GM12878 (cell line): ENCODE measurements at regions not wholly inside any gene's neighbourhood (a gene's known extent, or its start where the extent isn't known, plus 50 kb on each side); places are given as distances from the start of the nearest gene placed in this dataset.

Experiments
- ATAC-seq: fragments of 200-7000 bp; cut with Tn5 transposase; 3 replicates; pipeline ENCODE4 v1.9.1; 2020; ENCODE audit warnings: mild to moderate bottlenecking, moderate library complexity
- BruUV-seq: library from RNA; stranded (reverse); fragments of 400-500 nt; replicated peaks from 2 replicates; lab custom pipeline; 2021; lab: Mats Ljungman, UMichigan
- CTCF ChIA-PET: fragments of 300-600 bp; sonication (Branson Sonifier 250); formaldehyde crosslinking; extraction: SDS; loops from one replicate; lab custom pipeline; 2021; ENCODE audit warnings: inconsistent platforms; lab: Yijun Ruan, JAX
- POLR2A ChIA-PET: fragments of 350-600 bp; formaldehyde crosslinking; extraction: SDS; loops from one replicate; lab custom pipeline; 2021; ENCODE audit warnings: inconsistent platforms; lab: Charles Lee
- RAD21 ChIA-PET: fragments of 300-600 bp; sonication (Branson Sonifier 250); formaldehyde crosslinking; loops from one replicate; lab custom pipeline; 2023; ENCODE audit warnings: antibody characterized with exemption; ENCODE audit not compliant: unreplicated experiment; lab: Charles Lee
- SMC1A ChIA-PET: fragments of 300-600 bp; sonication (Branson Sonifier 250); formaldehyde crosslinking; loops from one replicate; lab custom pipeline; 2023; ENCODE audit not compliant: unreplicated experiment, uncharacterized antibody; lab: Charles Lee
- DNase-seq: peaks from one replicate; pipeline ENCODE4 v3.0.0-alpha.2; 2011; ENCODE audit warnings: low read depth, low spot score
- FAIRE-seq: peaks from 3 replicates; lab custom pipeline; 2011; peaks lifted over from hg19 to GRCh38; lab: Jason Lieb, UNC
- H2AFZ ChIP-seq: 2 replicates; pipeline ENCODE4 v1.6.0; 2011; ENCODE audit warnings: low read depth, low read length, control low read depth; ENCODE audit not compliant: control insufficient read depth
- H3K27ac ChIP-seq: 2 replicates; pipeline ENCODE4 v1.5.1; 2011; ENCODE audit warnings: control low read depth; ENCODE audit not compliant: control insufficient read depth, insufficient read depth
- H3K27me3 ChIP-seq, 2 experiments: replicated peaks in 1 of 2; 2 replicates each; pipeline versions ENCODE4 v1.6.0 to v1.6.1; 2011; ENCODE audit warnings: low read length in 1 of 2; ENCODE audit not compliant: control insufficient read depth in 2 of 2, insufficient read depth in 2 of 2
- H3K36me3 ChIP-seq, 2 experiments: 2 replicates each; pipeline ENCODE4 v1.5.1; 2011; ENCODE audit warnings: low read length in 1 of 2; ENCODE audit not compliant: control insufficient read depth in 2 of 2, insufficient read depth in 2 of 2
- H3K4me1 ChIP-seq: 2 replicates; pipeline ENCODE4 v1.6.1; 2011; ENCODE audit warnings: mild to moderate bottlenecking, low read length, moderate library complexity, mixed read lengths; ENCODE audit not compliant: control insufficient read depth, insufficient read depth
- H3K4me2 ChIP-seq: 2 replicates; pipeline ENCODE4 v1.6.0; 2011; ENCODE audit warnings: control low read depth; ENCODE audit not compliant: control insufficient read depth, insufficient read depth
- H3K4me3 ChIP-seq: fragments of 200-600 bp; sonication (generic); 2 replicates; pipeline ENCODE4 v1.5.1; 2016
- H3K79me2 ChIP-seq: 2 replicates; pipeline ENCODE4 v1.6.0; 2011; ENCODE audit warnings: low read length; ENCODE audit not compliant: control insufficient read depth, insufficient read depth
- H3K9ac ChIP-seq: 2 replicates; pipeline ENCODE4 v1.8.0; 2011; ENCODE audit warnings: low read length, control low read depth, mixed read lengths; ENCODE audit not compliant: control insufficient read depth, insufficient read depth
- H3K9me3 ChIP-seq: replicated peaks from 3 replicates; pipeline ENCODE4 v1.5.1; 2011; ENCODE audit warnings: mild to moderate bottlenecking, low read length; ENCODE audit not compliant: control insufficient read depth, insufficient read depth
- H4K20me1 ChIP-seq: 2 replicates; pipeline ENCODE4 v1.6.0; 2011; ENCODE audit not compliant: control insufficient read depth, insufficient read depth
- EGR1 ChIP-seq, 2 experiments: IDR thresholded peaks; 1 replicate in 1 of 2; 2 replicates in 1 of 2; pipeline ENCODE4 v1.6.1; 2011 to 2012; ENCODE audit warnings: low read depth in 2 of 2, low read length in 2 of 2, borderline replicate concordance in 1 of 2, mild to moderate bottlenecking in 1 of 2, moderate library complexity in 1 of 2
- MLLT1 ChIP-seq: fragments of 450-650 bp; IDR thresholded peaks from 2 replicates; pipeline ENCODE4 v1.6.1; 2016; ENCODE audit warnings: mild to moderate bottlenecking
- MXI1 ChIP-seq: fragments of 150-350 bp; IDR thresholded peaks from 2 replicates; pipeline ENCODE4 v1.6.1; 2011; ENCODE audit warnings: low read depth, mild to moderate bottlenecking, inconsistent platforms, low read length, improper control_type of control experiment
- POLR2AphosphoS5 ChIP-seq: IDR thresholded peaks from 2 replicates; pipeline ENCODE4 v1.6.1; 2011; ENCODE audit warnings: mild to moderate bottlenecking, low read length, inconsistent platforms
- RUNX3 ChIP-seq: IDR thresholded peaks from 2 replicates; pipeline ENCODE4 v1.6.1; 2012; ENCODE audit warnings: low read length, inconsistent platforms
- SMAD1 ChIP-seq: fragments of 450-650 bp; IDR thresholded peaks from 2 replicates; pipeline ENCODE4 v1.6.1; 2018; ENCODE audit warnings: mild to moderate bottlenecking, low read depth; ENCODE audit not compliant: partially characterized antibody
- SMC3 ChIP-seq: IDR thresholded peaks from 2 replicates; pipeline ENCODE4 v1.6.1; 2011; ENCODE audit warnings: low read length, improper control_type of control experiment, borderline replicate concordance
- WGBS: methylation state at CpG from one replicate; pipeline ENCODE4 v1.1.6; 2016; ENCODE audit warnings: low lambda C conversion rate; ENCODE audit not compliant: insufficient replicate concordance, insufficient coverage; ENCODE audit errors: missing lambda C conversion rate; 5-methylcytosine and 5-hydroxymethylcytosine counted together
- in situ Hi-C: fragments of 300-500 bp; cut with MboI; formaldehyde crosslinking; loops from 9 replicates; pipeline ENCODE4 v1.14.3; 2018; ENCODE audit warnings: mixed read lengths
- intact Hi-C: fragments of 100-400 bp; cut with micrococcal nuclease; formaldehyde crosslinking; loops from one replicate; pipeline ENCODE4 v1.14.2; 2022; ENCODE audit not compliant: unreplicated experiment
- TF ChIP-seq, protein P1 (sequence below): fragments of 450-650 bp; IDR thresholded peaks from 2 replicates; pipeline ENCODE4 v1.6.1; 2017; ENCODE audit warnings: low read depth, mild to moderate bottlenecking, moderate library complexity

GRCh38 chr7:131109759-131110296 is 217.8 kb upstream of the MKLN1 start (continued):
- TF ChIP-seq EGR1 (IDR thresholded peaks at IDR 0.05; ENCODE audit: borderline replicate concordance in 1 of 2, low read depth in 2 of 2, low read length in 2 of 2) (peak in 1 of 2 experiments; percentile 42; a peak in 1 of 3 replicates), SMAD1 (no peak)

- 21% methylated on average over 12 of the region's 12 CpGs for WGBS
- Histone ChIP-seq H3K4me2 (peak overlapping the region; percentile 99), H3K9ac (peak overlapping the region; percentile 88), H3K79me2 (peaks cover 31% of the 10 kb centered on the region), H4K20me1 (no peaks in the 10 kb centered on the region), H3K27ac (peak overlapping the region; percentile 88), H2AFZ (peak overlapping the region; percentile 82), H3K27me3 (no peaks in the 10 kb centered on the region), H3K36me3 (no peaks in the 10 kb centered on the region), H3K4me3 (peak overlapping the region; percentile 90), H3K9me3 (no peaks in the 10 kb centered on the region), H3K4me1 (peaks cover 21% of the 10 kb centered on the region)
- TSS peak; percentile 72 for BruUV-seq
- in situ Hi-C loops (no loop called here), intact Hi-C loops (no loop called here)
- ChIA-PET POLR2A (interaction anchor here (0.8 to 8.6 kb wide), 9 partner anchors 13 to 367 kb away, joined by 3 to 110 read pairs (median 5); partner anchors contain the start of gene MKLN1), RAD21 (interaction anchor here (0.7 to 5.8 kb wide), 17 partner anchors 9 to 344 kb away, joined by 3 to 136 read pairs (median 3); partner anchors contain the start of gene MKLN1), SMC1A (interaction anchor here (0.7 to 6.0 kb wide), 19 partner anchors 9 to 415 kb away, joined by 3 to 152 read pairs (median 5); partner anchors contain the start of gene MKLN1), CTCF (interaction anchor here (0.6 to 7.4 kb wide), 7 partner anchors 12 to 213 kb away, joined by 3 to 51 read pairs (median 5); no protein-coding TSS in a partner anchor)
- DNase-seq, result no peak
- ATAC-seq, result no peak; the same call in 2 of the 3 replicates
- no peak for FAIRE-seq
- peak; percentile 63 for TF ChIP-seq POLR2AphosphoS5
- TF ChIP-seq MLLT1, result 0 out of 2 replicates have a peak, but pooled peaks have one; percentile 13
- peak; percentile 31; the same call in 1 of the 2 replicates for TF ChIP-seq RUNX3
- no peak for TF ChIP-seq SMC3
- TF ChIP-seq, protein P1, sequence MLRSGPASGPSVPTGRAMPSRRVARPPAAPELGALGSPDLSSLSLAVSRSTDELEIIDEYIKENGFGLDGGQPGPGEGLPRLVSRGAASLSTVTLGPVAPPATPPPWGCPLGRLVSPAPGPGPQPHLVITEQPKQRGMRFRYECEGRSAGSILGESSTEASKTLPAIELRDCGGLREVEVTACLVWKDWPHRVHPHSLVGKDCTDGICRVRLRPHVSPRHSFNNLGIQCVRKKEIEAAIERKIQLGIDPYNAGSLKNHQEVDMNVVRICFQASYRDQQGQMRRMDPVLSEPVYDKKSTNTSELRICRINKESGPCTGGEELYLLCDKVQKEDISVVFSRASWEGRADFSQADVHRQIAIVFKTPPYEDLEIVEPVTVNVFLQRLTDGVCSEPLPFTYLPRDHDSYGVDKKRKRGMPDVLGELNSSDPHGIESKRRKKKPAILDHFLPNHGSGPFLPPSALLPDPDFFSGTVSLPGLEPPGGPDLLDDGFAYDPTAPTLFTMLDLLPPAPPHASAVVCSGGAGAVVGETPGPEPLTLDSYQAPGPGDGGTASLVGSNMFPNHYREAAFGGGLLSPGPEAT, result no peak
- TF ChIP-seq MXI1, result peak; percentile 4; the same call in 1 of the 2 replicates
Measured at GRCh38 chr7:131110297-131111080, 217.2 kb upstream of the MKLN1 start.
